CD4-positive, alpha-beta T cell treated with Interleukin-17A for 1 hour (primary cell): ENCODE measurements at regions not wholly inside any gene's neighbourhood (a gene's known extent, or its start where the extent isn't known, plus 50 kb on each side); places are given as distances from the start of the nearest gene placed in this dataset.

Experiments used
- DNase-seq: peaks from one replicate; pipeline ENCODE4 v3.0.0-alpha.2; 2020

DNA sequence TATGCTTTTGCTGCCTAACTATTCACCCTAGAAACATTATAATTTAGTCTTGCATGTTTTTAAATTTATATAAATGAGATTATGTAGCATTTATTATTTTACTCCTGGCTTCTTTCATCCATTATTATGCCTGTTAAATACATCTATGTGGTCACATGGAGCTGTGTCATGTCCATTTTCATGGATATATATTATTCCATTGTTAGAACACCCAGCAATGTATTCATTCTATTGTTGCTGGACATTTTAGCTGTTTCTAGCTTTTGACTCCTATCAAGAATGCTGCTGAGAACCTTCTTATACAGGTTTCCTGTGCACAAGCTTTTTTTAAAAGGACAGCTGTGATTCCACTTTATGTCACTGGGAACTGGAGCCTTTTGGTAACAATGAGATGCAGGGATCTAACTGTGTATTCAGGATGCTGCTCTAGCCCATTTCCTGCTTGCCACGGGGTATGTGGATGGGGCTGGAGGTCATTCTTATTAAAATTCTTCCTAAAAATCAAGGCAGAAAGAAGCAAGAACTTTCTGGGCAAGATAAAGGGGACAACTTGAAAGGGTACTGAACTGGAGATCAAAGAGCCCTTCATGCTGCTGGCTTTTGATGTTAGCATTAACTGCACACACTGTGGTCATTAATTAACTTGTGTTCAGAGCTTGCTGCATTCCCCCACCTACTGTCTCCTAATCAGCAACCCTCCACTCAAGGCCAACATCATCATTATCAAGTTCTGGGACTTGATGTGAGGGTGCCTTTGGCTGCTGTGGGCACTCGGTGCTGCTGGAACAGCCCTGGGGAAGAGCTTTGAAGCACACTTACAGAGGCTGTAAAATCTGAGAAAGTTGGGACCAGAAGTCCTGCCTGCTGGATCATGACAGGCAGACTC lies 96.6 kb upstream of the AKIRIN2 start:
- no peak for DNase-seq

GRCh38 chr6:87794922-87795885 lies 93.2 kb upstream of the AKIRIN2 start:
- DNase-seq: no peak

DNA sequence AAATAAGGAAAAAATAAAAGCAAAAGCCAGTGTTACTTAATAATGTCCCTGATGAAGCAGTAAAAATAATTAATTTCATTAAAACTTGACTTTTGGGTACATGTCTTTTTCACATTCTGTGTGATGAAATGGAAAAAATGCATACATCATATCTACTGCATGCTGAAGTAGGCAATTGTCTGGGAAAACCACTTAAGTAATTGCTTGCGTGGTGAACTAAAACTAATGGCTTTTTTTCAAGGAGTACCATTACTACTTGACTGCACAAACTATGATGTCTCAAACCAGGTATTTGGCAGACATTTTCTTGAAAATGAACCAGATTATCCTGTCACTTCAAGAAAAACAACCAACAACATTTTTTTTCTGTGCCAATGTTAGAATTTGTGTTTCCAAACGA lies 91.3 kb upstream of the AKIRIN2 start:
- DNase-seq: no peak

GRCh38 chr6:87791982-87792381 lies 89.9 kb upstream of the AKIRIN2 start:
- DNase-seq: no peak

DNA sequence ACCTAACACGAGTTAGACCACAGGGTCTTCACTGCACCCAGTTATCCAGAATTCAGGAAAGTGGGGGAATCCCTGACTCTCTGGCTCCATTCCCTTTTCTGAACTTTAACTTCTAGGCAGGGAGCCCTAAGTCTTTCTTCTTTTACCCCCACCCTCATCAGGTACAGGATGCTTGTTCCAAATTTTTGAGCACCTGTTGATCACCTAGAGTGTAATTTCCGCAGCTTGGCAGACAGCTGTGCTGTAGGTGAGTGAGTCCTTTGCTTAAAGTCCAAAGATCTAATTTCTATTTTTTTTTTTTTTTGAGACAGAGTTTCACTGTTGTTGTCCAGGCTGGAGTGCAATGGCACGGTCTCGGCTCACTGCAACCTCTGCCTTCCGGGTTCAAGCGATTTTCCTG lies 89.5 kb upstream of the AKIRIN2 start:
- no peak for DNase-seq

DNA sequence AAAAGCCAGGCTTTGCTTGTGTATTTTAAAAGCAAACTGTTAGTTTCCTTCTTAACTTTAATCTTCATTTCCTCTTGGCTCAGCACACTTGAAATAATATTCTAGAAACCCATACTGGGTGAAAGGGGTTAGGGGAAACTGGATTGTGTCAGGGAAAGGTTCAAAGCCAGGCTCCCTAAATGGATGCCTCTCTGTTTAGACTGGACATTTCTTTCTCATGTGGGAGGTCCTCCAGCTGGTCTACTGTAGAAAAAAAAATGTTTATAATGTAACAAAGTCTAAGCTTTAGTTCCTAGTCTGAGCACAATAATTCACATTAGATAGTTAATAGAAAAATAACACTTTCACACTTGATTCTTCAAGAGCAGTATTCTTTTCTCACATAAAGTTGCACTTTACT lies 89.0 kb upstream of the AKIRIN2 start:
- DNase-seq: no peak

DNA sequence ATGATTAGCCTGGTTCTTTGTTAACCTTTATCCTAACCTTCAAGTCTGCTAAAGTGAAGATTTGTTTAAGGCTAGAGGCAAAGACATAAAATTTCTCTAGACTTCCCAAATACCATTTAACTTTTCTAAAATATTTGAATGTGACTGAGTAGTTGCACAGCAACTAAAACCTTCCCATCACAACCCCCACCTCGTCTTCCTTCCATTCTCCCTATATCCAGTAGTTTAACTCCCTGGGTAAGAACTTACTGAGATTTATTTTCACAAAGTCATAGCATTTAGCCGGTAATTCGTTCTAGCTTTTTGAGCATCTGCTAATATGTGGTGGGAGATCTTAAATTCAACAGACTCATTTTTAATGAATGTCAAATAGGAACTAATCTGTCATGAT lies 87.9 kb upstream of the AKIRIN2 start:
- DNase-seq: no peak

DNA sequence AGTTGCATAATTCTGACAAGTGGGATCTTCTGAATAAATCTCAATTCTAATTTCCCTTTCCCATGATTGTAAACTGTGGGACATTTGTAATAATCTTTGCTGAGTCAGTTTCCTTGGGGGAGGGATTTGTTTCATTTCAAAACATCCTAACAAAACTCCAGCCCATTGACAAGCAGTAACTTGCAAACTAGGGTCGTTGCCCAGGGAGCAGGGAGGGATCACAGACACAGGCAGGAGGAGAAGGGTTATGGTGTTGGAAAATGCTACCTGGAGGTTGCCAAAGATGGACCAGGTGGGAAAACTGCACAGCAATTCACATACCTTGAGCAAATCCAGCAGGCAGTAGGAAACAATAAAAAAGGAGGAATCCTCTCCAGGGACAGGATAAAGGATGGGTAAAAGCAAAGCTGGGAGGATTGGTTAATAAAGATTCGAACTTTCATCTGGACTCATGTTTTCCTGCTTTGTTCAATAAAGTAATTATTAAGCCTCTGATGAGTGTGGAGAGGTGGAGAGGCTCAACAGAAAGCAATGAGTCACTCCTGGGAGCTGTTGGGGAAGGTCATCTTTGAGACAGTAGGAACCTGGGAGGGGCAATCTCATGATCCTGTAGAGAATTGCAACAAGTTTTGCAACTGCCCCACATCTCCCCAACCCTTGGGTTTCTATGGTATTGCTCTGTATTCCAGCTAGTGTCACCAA lies 87.3 kb upstream of the AKIRIN2 start:
- DNase-seq: no peak

DNA sequence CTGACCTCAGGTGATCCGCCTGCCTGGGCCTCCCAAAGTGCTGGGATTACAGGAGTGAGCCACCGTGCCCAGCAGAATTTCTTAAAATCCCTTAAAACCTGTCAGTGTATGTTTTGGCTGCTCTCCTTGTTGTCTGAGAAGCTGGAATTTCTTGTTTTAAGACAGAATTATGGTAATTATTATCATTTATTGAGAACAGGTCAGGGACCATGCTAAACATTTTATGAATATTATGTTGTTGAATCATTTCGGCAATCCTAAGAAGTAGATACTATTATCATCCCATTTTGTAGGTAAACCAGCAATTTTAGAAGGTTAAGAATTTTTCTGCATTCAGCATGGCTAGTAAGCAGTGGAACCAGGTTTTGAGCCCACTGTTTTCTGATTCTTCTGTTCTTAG lies 86.1 kb upstream of the AKIRIN2 start:
- DNase-seq: no peak

GRCh38 chr6:87785229-87785862 lies 83.3 kb upstream of the AKIRIN2 start:
- DNase-seq: no peak

- DNase-seq: no peak
These were observed 82.7 kb upstream of the AKIRIN2 start for GRCh38 chr6:87784690-87785089.

DNA sequence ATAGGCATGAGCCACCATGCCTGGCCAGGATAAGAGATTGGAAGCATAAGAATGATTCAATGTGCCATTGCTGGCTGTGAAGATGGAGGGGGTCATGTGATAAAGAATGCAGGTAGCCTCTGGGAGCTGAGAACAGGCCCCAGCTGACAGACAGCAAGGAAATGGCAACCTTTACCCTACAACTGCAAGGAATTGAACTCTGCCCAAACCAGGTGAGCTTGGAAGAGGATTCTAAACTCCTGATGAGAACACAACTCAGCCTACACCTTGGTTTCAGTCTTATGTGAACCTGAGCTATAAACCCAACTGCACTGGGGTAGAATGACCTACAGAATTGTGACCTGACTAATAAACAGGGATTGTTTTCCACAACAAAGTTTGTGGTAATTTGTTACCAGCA lies 82.0 kb upstream of the AKIRIN2 start:
- no peak for DNase-seq

- DNase-seq: no peak
These were observed 77.5 kb upstream of the AKIRIN2 start for GRCh38 chr6:87779542-87779941.

DNA sequence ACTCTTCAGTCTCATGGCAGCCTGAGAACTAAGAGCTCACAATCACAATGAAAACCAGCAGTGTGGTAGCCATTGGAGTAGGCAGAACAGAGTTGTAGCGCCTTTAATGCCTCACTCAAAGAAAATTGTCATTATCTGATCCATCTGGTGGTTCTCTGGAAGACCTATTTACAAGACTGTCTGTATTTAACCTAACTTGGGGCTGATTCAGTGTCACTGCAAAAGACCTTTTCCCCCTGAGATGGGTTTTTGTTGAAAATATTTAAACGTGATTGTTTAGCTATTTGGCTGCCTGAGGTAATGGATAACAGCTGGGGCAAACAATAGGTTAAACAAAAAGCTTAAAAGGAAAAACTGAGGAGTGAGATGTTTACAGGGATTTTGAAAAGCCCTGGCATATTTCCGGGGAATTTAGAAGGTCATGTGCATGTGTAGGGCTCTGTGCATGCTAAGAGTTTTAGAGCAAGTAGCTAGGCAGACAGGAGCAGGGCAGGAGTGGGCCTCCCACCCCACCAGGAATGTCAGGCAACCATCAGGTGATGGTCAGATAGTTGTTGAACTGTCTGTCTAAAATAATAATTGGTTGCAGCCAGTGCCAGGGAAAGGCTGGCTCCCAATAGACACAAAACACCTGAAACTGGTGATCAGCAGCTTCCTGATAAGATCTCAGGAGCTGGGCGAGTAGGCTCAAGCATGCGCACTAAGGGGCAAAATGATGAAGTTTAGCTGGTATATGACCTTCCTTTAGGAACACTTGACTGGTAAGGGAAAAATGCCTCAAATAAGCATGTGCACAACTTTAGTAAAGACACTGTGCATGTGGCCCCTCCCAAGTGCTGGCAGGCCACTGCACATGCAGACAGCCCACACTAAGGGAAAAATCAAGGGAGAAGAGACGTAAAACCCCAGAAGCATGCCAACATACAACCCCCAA lies 70.8 kb upstream of the AKIRIN2 start:
- no peak for DNase-seq

- no peak for DNase-seq
These were observed 65.4 kb upstream of the AKIRIN2 start for GRCh38 chr6:87767478-87767877.

GRCh38 chr6:87766211-87766610 lies 64.2 kb upstream of the AKIRIN2 start:
- DNase-seq: no peak

DNA sequence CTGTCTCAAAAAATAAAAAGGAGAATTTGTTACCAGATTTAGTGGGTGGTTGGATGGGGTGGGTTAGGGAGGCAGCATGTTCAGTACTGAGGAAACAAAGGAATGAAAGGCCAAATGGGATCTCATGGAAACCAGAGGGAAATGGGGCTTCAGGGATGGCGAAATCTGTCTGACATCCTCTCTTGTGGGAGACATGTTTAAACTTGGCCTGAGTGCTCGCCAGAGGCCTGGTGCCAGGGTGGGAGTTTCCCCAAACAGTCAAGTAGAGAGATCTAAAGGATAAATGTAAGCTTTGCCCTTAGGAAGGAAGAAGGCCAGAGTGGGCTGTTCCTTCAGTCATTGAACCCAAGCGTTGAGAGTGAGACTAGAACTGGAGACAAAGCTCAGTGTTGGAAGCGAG lies 61.9 kb upstream of the AKIRIN2 start:
- no peak for DNase-seq

GRCh38 chr6:87763276-87763675 lies 61.2 kb upstream of the AKIRIN2 start:
- no peak for DNase-seq

- no peak for DNase-seq
These were observed 60.1 kb upstream of the AKIRIN2 start for GRCh38 chr6:87762116-87762515.

GRCh38 chr6:87757792-87758191 lies 55.8 kb upstream of the AKIRIN2 start:
- no peak for DNase-seq

DNA sequence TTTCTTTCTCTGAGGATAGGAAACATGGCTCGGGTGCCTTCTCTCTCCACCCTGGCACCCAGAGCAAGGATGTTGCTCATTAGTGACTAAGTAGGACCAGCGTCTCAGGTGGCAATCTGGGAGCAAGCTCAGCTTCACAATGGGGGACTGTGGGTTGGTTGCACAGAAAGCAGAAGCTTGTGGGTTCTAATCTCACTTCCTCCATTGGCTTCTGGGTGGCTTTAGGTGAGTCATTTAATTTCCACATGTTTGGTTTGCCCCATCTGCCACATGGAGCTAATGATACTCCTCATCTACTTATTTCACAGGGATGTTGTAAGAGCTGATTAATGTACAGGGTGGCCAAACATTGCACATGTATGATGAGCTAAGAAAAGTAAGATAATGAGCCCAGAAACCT lies 54.8 kb upstream of the AKIRIN2 start:
- DNase-seq: peak; percentile 50
